PC-3 (cell line): ENCODE measurements at regions not wholly inside any gene's neighbourhood (a gene's known extent, or its start where the extent isn't known, plus 50 kb on each side); places are given as distances from the start of the nearest gene placed in this dataset.

Experiments
- CTCF ChIP-seq: fragments of 300-600 bp; sonication (generic); conservative IDR thresholded peaks from 2 replicates; pipeline ENCODE4 v1.5.1; 2017; ENCODE audit warnings: antibody characterized with exemption, low read depth, mild to moderate bottlenecking, low read length
- EZH2 ChIP-seq: fragments of 300-600 bp; sonication (generic); IDR thresholded peaks from one replicate; pipeline ENCODE4 v1.6.1; 2017; ENCODE audit warnings: antibody characterized with exemption, mild to moderate bottlenecking, low read length; ENCODE audit not compliant: unreplicated experiment
- EZH2phosphoT487 ChIP-seq: fragments of 300-600 bp; sonication (generic); IDR thresholded peaks from 2 replicates; pipeline ENCODE4 v1.6.1; 2018; ENCODE audit warnings: mild to moderate bottlenecking, antibody characterized with exemption, low read length, borderline replicate concordance

GRCh38 chr7:45982132-45982531 lies 61.1 kb upstream of the IGFBP3 start:
- TF ChIP-seq EZH2 (no peak), CTCF (no peak), EZH2phosphoT487 (no peak)
